ENCODE measurements at regions not wholly inside any gene's neighbourhood (a gene's known extent, or its start where the extent isn't known, plus 50 kb on each side); places are given as distances from the start of the nearest gene placed in this dataset.

DNA sequence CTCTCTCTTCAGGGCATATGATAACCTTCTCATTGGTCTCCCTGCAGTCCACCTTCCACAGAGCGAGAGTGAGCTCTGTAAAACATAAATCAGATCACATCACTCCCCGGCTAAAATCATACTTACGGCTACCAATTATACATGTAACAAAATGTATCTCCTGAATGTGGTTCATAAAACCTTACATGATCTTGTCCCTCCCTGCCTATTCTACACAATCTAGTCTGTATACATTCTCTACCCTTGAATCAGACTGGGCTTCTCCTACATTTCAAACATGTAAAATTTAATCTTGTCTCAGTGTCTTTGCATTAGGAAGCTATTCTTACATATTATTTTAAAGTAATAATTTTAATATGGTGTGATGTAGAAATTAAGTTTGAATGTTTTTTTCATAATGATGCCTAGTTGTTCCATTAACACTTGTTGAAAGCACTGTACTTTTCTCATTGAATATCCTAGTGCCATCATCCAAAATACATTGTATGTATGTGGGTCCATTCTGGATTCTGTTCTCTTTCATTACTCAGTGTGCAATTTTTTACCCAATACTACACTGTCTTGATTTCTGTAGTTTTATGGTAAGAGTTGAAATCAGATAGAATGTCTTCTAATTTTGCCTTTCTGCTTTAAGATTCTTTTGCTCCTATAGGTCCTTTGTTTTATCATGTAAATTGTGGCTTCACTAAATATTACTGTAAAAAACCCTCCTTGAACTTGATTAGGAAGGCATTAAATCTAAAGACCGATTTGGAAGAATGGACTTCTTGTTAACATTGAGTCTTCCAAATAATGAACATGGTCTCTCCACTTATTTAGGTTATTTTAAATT is 403.3 kb upstream of the EPHA7 start:
- ATAC-seq = no peak
- Histone ChIP-seq H3K36me3 (ENCODE audit: control insufficient read depth, insufficient read depth, low read length) (no peaks in the 10 kb centered on the region), H3K27ac (ENCODE audit: low read length) (no peak overlapping the region; the same call in 1 of the 2 replicates), H3K4me3 (ENCODE audit: low read depth in 2 of 2, low read length in 2 of 2) (no peak overlapping the region), H3K27me3 (ENCODE audit: control insufficient read depth, insufficient read depth, low read length) (no peaks in the 10 kb centered on the region), H3K9me3 (ENCODE audit: control insufficient read depth, insufficient read depth, low read depth, low read length) (no peaks in the 10 kb centered on the region; the same call in 1 of the 2 replicates), H3K4me1 (ENCODE audit: control insufficient read depth, insufficient read depth, low read length) (peaks cover 5% of the 10 kb centered on the region)
- in situ Hi-C loops (cut with HindIII; ENCODE audit: low pct_unique_long_range_greater_than_20kb, low sequenced_read_pairs) = no loop called here
- TF ChIP-seq SIN3A (IDR thresholded peaks at IDR 0.05; ENCODE audit: borderline replicate concordance, insufficient read depth, low read depth, low read length) (no peak), TCF7L2 (IDR thresholded peaks at IDR 0.05; ENCODE audit: low read depth, low read length) (no peak), POLR2AphosphoS5 (IDR thresholded peaks at IDR 0.05; ENCODE audit: low read depth, low read length) (no peak)
- TF ChIP-seq, protein P1, sequence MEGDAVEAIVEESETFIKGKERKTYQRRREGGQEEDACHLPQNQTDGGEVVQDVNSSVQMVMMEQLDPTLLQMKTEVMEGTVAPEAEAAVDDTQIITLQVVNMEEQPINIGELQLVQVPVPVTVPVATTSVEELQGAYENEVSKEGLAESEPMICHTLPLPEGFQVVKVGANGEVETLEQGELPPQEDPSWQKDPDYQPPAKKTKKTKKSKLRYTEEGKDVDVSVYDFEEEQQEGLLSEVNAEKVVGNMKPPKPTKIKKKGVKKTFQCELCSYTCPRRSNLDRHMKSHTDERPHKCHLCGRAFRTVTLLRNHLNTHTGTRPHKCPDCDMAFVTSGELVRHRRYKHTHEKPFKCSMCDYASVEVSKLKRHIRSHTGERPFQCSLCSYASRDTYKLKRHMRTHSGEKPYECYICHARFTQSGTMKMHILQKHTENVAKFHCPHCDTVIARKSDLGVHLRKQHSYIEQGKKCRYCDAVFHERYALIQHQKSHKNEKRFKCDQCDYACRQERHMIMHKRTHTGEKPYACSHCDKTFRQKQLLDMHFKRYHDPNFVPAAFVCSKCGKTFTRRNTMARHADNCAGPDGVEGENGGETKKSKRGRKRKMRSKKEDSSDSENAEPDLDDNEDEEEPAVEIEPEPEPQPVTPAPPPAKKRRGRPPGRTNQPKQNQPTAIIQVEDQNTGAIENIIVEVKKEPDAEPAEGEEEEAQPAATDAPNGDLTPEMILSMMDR (IDR thresholded peaks at IDR 0.05) = no peak
- TF ChIP-seq, protein P2, sequence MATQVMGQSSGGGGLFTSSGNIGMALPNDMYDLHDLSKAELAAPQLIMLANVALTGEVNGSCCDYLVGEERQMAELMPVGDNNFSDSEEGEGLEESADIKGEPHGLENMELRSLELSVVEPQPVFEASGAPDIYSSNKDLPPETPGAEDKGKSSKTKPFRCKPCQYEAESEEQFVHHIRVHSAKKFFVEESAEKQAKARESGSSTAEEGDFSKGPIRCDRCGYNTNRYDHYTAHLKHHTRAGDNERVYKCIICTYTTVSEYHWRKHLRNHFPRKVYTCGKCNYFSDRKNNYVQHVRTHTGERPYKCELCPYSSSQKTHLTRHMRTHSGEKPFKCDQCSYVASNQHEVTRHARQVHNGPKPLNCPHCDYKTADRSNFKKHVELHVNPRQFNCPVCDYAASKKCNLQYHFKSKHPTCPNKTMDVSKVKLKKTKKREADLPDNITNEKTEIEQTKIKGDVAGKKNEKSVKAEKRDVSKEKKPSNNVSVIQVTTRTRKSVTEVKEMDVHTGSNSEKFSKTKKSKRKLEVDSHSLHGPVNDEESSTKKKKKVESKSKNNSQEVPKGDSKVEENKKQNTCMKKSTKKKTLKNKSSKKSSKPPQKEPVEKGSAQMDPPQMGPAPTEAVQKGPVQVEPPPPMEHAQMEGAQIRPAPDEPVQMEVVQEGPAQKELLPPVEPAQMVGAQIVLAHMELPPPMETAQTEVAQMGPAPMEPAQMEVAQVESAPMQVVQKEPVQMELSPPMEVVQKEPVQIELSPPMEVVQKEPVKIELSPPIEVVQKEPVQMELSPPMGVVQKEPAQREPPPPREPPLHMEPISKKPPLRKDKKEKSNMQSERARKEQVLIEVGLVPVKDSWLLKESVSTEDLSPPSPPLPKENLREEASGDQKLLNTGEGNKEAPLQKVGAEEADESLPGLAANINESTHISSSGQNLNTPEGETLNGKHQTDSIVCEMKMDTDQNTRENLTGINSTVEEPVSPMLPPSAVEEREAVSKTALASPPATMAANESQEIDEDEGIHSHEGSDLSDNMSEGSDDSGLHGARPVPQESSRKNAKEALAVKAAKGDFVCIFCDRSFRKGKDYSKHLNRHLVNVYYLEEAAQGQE (IDR thresholded peaks at IDR 0.05; ENCODE audit: insufficient read depth in 1 of 2, low read depth in 2 of 2, low read length in 1 of 2) = no peak
- ChIA-PET CTCF (no interaction called here), POLR2A (no interaction called here)
- intact Hi-C loops (cut with micrococcal nuclease; ENCODE audit: unreplicated experiment) = no loop called here
- no TSS peak for BruUV-seq (replicated peaks)
- no peak for DNase-seq (ENCODE audit: low read depth, low spot score)

DNA sequence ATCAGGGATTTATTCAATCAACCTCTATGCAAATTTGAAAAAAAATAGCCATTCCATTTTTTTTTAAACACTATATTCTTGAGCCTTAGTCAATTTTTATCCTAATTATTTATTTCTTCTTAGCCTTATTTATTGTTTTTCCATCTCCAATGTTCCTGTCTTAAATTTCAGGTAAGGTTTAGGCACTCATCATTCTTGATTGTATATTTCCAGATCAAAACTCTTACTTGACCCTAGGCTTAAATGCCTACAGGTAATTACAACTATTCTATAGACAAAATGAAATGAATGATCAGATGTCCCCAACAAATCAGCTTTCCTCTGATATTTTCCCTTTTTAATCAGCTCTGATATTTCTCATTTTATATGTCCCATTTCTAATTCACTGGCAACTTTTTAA is 402.6 kb upstream of the EPHA7 start:
- no peaks in the 10 kb centered on the region for H3K36me3 ChIP-seq (ENCODE audit: control insufficient read depth, insufficient read depth, low read length)
- in situ Hi-C loops (cut with HindIII; ENCODE audit: low pct_unique_long_range_greater_than_20kb, low sequenced_read_pairs) = no loop called here
- ATAC-seq (no peak), DNase-seq (ENCODE audit: low read depth, low spot score) (no peak)
- intact Hi-C loops (cut with micrococcal nuclease; ENCODE audit: unreplicated experiment) = no loop called here
- no TSS peak for BruUV-seq (replicated peaks)
- H3K27me3 ChIP-seq (ENCODE audit: control insufficient read depth, insufficient read depth, low read length) = no peaks in the 10 kb centered on the region
- H3K9me3 ChIP-seq (ENCODE audit: control insufficient read depth, insufficient read depth, low read depth, low read length) = no peaks in the 10 kb centered on the region; the same call in 1 of the 2 replicates
- CTCF ChIA-PET = no interaction called here
- TF ChIP-seq, protein P1 (IDR thresholded peaks at IDR 0.05) = no peak
- TF ChIP-seq POLR2AphosphoS5 (IDR thresholded peaks at IDR 0.05; ENCODE audit: low read depth, low read length) (no peak), SIN3A (IDR thresholded peaks at IDR 0.05; ENCODE audit: borderline replicate concordance, insufficient read depth, low read depth, low read length) (no peak), TCF7L2 (IDR thresholded peaks at IDR 0.05; ENCODE audit: low read depth, low read length) (no peak)
- TF ChIP-seq, protein P2 (IDR thresholded peaks at IDR 0.05; ENCODE audit: insufficient read depth in 1 of 2, low read depth in 2 of 2, low read length in 1 of 2) = no peak
- no peak overlapping the region for H3K4me3 ChIP-seq (ENCODE audit: low read depth in 2 of 2, low read length in 2 of 2)
- H3K27ac ChIP-seq (ENCODE audit: low read length) = no peak overlapping the region; the same call in 1 of the 2 replicates
- POLR2A ChIA-PET = no interaction called here
- peaks cover 5% of the 10 kb centered on the region for H3K4me1 ChIP-seq (ENCODE audit: control insufficient read depth, insufficient read depth, low read length)
